Hepatocyte (in vitro differentiated cells): ENCODE measurements at regions not wholly inside any gene's neighbourhood (a gene's known extent, or its start where the extent isn't known, plus 50 kb on each side); places are given as distances from the start of the nearest gene placed in this dataset.

Experiments used
- EZH2 ChIP-seq: fragments of 200-600 bp; sonication (generic); IDR thresholded peaks from 2 replicates; pipeline ENCODE4 v1.6.1; 2016; ENCODE audit warnings: antibody characterized with exemption, mild to moderate bottlenecking, borderline replicate concordance
- TF ChIP-seq, protein P1 (sequence below): fragments of 200-600 bp; sonication (generic); IDR thresholded peaks from 2 replicates; pipeline ENCODE4 v1.5.1; 2016; ENCODE audit warnings: antibody characterized with exemption, mild to moderate bottlenecking; ENCODE audit not compliant: poor library complexity

DNA sequence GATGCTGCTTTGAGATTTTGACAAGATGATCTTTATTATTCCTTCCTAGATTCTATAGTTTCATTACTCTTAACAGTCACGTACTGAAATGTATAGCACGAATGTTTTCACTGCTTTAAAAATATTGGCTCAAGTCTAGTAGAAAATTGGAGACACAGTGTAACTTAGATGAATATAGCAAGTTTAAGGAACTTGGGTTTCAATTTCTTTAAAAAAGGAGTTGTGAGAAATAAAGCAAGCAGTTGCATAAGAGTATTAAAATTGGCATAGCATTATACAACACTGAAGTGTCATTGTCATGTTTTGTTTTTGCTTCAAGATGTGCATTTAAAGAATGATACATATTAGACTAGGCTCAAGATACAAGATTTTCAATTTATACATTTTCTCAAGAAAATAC is 624.8 kb upstream of the NOVA1 start:
- TF ChIP-seq, protein P1, sequence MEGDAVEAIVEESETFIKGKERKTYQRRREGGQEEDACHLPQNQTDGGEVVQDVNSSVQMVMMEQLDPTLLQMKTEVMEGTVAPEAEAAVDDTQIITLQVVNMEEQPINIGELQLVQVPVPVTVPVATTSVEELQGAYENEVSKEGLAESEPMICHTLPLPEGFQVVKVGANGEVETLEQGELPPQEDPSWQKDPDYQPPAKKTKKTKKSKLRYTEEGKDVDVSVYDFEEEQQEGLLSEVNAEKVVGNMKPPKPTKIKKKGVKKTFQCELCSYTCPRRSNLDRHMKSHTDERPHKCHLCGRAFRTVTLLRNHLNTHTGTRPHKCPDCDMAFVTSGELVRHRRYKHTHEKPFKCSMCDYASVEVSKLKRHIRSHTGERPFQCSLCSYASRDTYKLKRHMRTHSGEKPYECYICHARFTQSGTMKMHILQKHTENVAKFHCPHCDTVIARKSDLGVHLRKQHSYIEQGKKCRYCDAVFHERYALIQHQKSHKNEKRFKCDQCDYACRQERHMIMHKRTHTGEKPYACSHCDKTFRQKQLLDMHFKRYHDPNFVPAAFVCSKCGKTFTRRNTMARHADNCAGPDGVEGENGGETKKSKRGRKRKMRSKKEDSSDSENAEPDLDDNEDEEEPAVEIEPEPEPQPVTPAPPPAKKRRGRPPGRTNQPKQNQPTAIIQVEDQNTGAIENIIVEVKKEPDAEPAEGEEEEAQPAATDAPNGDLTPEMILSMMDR, result no peak
- TF ChIP-seq EZH2, result no peak
